Loucy (cell line): ENCODE measurements at regions not wholly inside any gene's neighbourhood (a gene's known extent, or its start where the extent isn't known, plus 50 kb on each side); places are given as distances from the start of the nearest gene placed in this dataset.

ENCODE experiments used
- CTCF ChIP-seq: fragments of 200-600 bp; sonication (generic); conservative IDR thresholded peaks from 2 replicates; pipeline ENCODE4 v1.5.1; 2014; ENCODE audit warnings: mild to moderate bottlenecking, antibody characterized with exemption, low read length
- EZH2phosphoT487 ChIP-seq: fragments of 200-600 bp; IDR thresholded peaks from 2 replicates; pipeline ENCODE4 v1.6.1; 2018; ENCODE audit warnings: antibody characterized with exemption, mild to moderate bottlenecking, moderate library complexity, borderline replicate concordance

GRCh38 chr2:180829261-180829660 lies 151.1 kb upstream of the UBE2E3 start:
- TF ChIP-seq CTCF (no peak), EZH2phosphoT487 (no peak)
